ENCODE measurements at regions not wholly inside any gene's neighbourhood (a gene's known extent, or its start where the extent isn't known, plus 50 kb on each side); places are given as distances from the start of the nearest gene placed in this dataset.

DNA sequence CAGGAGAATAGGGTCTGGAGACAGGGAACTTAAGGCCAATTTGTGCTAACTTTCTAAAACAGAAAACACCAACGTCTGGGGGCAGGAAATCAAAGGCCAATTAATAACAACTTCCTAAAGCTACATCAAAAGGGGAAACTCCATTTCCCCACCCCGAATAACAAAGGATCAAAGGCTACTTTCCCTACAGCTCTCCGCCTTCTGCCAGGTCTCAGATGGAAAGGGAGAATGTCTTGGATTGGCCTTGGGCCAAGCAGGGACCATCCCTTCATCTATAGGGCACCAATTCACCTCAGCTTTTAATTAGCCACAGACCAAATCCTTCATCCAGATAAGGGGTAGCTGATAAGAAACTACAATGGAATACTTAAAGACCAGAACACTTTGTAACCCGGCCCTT, 116.9 kb upstream of the ZKSCAN2 start:
- Histone ChIP-seq H3K36me3 (no peaks in the 10 kb centered on the region), H3K27ac (no peak overlapping the region), H3K4me1 (no peaks in the 10 kb centered on the region), H3K4me3 (no peak overlapping the region), H3K27me3 (no peaks in the 10 kb centered on the region), H3K9me3 (no peaks in the 10 kb centered on the region)
- TF ChIP-seq, protein P1, sequence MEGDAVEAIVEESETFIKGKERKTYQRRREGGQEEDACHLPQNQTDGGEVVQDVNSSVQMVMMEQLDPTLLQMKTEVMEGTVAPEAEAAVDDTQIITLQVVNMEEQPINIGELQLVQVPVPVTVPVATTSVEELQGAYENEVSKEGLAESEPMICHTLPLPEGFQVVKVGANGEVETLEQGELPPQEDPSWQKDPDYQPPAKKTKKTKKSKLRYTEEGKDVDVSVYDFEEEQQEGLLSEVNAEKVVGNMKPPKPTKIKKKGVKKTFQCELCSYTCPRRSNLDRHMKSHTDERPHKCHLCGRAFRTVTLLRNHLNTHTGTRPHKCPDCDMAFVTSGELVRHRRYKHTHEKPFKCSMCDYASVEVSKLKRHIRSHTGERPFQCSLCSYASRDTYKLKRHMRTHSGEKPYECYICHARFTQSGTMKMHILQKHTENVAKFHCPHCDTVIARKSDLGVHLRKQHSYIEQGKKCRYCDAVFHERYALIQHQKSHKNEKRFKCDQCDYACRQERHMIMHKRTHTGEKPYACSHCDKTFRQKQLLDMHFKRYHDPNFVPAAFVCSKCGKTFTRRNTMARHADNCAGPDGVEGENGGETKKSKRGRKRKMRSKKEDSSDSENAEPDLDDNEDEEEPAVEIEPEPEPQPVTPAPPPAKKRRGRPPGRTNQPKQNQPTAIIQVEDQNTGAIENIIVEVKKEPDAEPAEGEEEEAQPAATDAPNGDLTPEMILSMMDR (IDR thresholded peaks at IDR 0.05): no peak
- TF ChIP-seq POLR2A (IDR thresholded peaks at IDR 0.05): no peak
- DNase-seq (no peak), ATAC-seq (no peak)
- 10% methylated on average over 3 of the region's 4 CpGs for WGBS (ENCODE audit: insufficient coverage, low coverage, low lambda C conversion rate, missing lambda C conversion rate)
- intact Hi-C loops (cut with DNase I): no loop called here

- Histone ChIP-seq H3K27me3 (no peaks in the 10 kb centered on the region), H3K4me1 (no peaks in the 10 kb centered on the region), H3K27ac (no peak overlapping the region), H3K36me3 (no peaks in the 10 kb centered on the region), H3K9me3 (no peaks in the 10 kb centered on the region), H3K4me3 (no peak overlapping the region)
- 31% methylated on average over 2 of the region's 2 CpGs for WGBS (ENCODE audit: insufficient coverage, low coverage, low lambda C conversion rate, missing lambda C conversion rate)
- ATAC-seq (peak in 2 of 4 donors; percentile 55), DNase-seq (no peak)
- no peak for TF ChIP-seq POLR2A (IDR thresholded peaks at IDR 0.05)
- TF ChIP-seq, protein P1 (IDR thresholded peaks at IDR 0.05): peak in 2 of 4 donors; percentile 19 to 23
- intact Hi-C loops (cut with DNase I): no loop called here
Measured at GRCh38 chr16:25372716-25373115, 115.1 kb upstream of the ZKSCAN2 start.

DNA sequence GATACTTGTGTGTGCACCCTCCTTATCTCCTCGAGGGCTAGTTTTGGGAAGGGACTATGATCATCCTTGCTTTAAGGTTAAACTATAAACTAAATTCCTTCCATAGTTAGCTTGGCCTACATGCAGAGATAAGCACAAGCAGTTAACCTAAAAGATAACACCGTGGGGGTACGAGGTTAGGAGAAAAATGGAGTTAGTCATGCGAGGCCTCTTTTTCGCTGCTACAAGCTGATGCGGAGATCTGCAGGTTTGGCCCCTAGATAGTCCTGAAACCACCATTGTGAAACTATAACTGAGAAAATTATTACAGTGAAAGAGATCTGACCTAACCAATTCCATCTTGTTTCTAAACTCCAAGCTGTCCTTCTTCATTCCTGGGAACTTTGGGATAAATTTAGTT, 113.7 kb upstream of the ZKSCAN2 start:
- H3K9me3 ChIP-seq: no peaks in the 10 kb centered on the region
- no peaks in the 10 kb centered on the region for H3K4me1 ChIP-seq
- intact Hi-C loops (cut with DNase I): no loop called here
- H3K36me3 ChIP-seq: no peaks in the 10 kb centered on the region
- no peak overlapping the region for H3K27ac ChIP-seq
- no peak overlapping the region for H3K4me3 ChIP-seq
- no peaks in the 10 kb centered on the region for H3K27me3 ChIP-seq
- DNase-seq (no peak), ATAC-seq (no peak)
- TF ChIP-seq, protein P1 (IDR thresholded peaks at IDR 0.05): no peak
- TF ChIP-seq POLR2A (IDR thresholded peaks at IDR 0.05): no peak
- WGBS (ENCODE audit: insufficient coverage, low coverage, low lambda C conversion rate, missing lambda C conversion rate): 52% methylated on average over 6 of the region's 6 CpGs

GRCh38 chr16:25370541-25370940, 112.9 kb upstream of the ZKSCAN2 start:
- DNase-seq (no peak), ATAC-seq (no peak)
- no peak for TF ChIP-seq POLR2A (IDR thresholded peaks at IDR 0.05)
- TF ChIP-seq, protein P1 (IDR thresholded peaks at IDR 0.05): no peak
- WGBS (ENCODE audit: insufficient coverage, low coverage, low lambda C conversion rate, missing lambda C conversion rate): 52% methylated on average over 6 of the region's 6 CpGs
- H3K9me3 ChIP-seq: no peaks in the 10 kb centered on the region
- intact Hi-C loops (cut with DNase I): no loop called here
- H3K4me3 ChIP-seq: no peak overlapping the region
- H3K4me1 ChIP-seq: no peaks in the 10 kb centered on the region
- no peak overlapping the region for H3K27ac ChIP-seq
- H3K27me3 ChIP-seq: no peaks in the 10 kb centered on the region
- H3K36me3 ChIP-seq: no peaks in the 10 kb centered on the region

All from right lobe of liver (tissue), 6 donors.